Uterus (tissue), 3 donors: ENCODE measurements at regions not wholly inside any gene's neighbourhood (a gene's known extent, or its start where the extent isn't known, plus 50 kb on each side); places are given as distances from the start of the nearest gene placed in this dataset.

Source experiments
- DNase-seq, 2 donors: peaks; one replicate each; pipeline ENCODE4 v3.0.0-alpha.2; 2019 to 2020
- H3K27ac ChIP-seq, 2 donors: fragments of 200-600 bp; sonication (generic); 1 replicate in 1 of 2; 2 replicates in 1 of 2; pipeline ENCODE4 v1.5.1; 2016 to 2018
- H3K27me3 ChIP-seq, 2 donors: fragments of 200-600 bp; sonication (generic); one replicate each; pipeline ENCODE4 v1.5.1; 2018 to 2019; ENCODE audit warnings: control low read depth in 1 of 2
- H3K36me3 ChIP-seq, 2 donors: fragments of 200-600 bp; sonication (generic); one replicate each; pipeline ENCODE4 v1.5.1; 2019; ENCODE audit warnings: control low read depth in 1 of 2
- H3K4me1 ChIP-seq, 2 donors: fragments of 200-600 bp; sonication (generic); one replicate each; pipeline ENCODE4 v1.5.1; 2018 to 2019; ENCODE audit warnings: control low read depth in 1 of 2
- H3K4me3 ChIP-seq, 2 donors: fragments of 200-600 bp; sonication (generic); 1 replicate in 1 of 2; 2 replicates in 1 of 2; pipeline ENCODE4 v1.5.1; 2018 to 2019; ENCODE audit warnings: mild to moderate bottlenecking in 1 of 2
- H3K9me3 ChIP-seq, 2 donors: fragments of 200-600 bp; sonication (generic); one replicate each; pipeline ENCODE4 v1.5.1; 2019; ENCODE audit warnings: control low read depth in 1 of 2
- CTCF ChIP-seq, 4 experiments: fragments of 200-600 bp in 2 of 4; fragments of 450-650 bp in 2 of 4; sonication (generic) in 2 of 4; IDR thresholded peaks; one replicate each; pipeline ENCODE4 v1.5.1; 2016 to 2019; ENCODE audit warnings: antibody characterized with exemption in 4 of 4, mild to moderate bottlenecking in 2 of 4, moderate library complexity in 1 of 4
- POLR2A ChIP-seq, 2 donors: fragments of 450-650 bp; IDR thresholded peaks; one replicate each; pipeline ENCODE4 v1.6.1; 2016; ENCODE audit warnings: antibody characterized with exemption in 2 of 2, mild to moderate bottlenecking in 1 of 2, moderate library complexity in 1 of 2
- intact Hi-C: fragments of 100-400 bp; cut with DNase I; formaldehyde crosslinking; loops from one replicate; pipeline ENCODE4 v1.15.1; 2023; ENCODE audit warnings: low total_unique reads
- donor health status: DM: yes; HTN: yes; CAD: no.

- no peak for DNase-seq
- Histone ChIP-seq H3K4me3 (no peak overlapping the region), H3K4me1 (no peaks in the 10 kb centered on the region), H3K36me3 (no peaks in the 10 kb centered on the region), H3K9me3 (no peaks in the 10 kb centered on the region), H3K27me3 (no peaks in the 10 kb centered on the region), H3K27ac (no peak overlapping the region)
- TF ChIP-seq POLR2A (IDR thresholded peaks at IDR 0.05), result no peak
- intact Hi-C loops, result no loop called here
These were observed 532.8 kb upstream of the KLF4 start for GRCh38 chr9:108022246-108022935.

GRCh38 chr9:108021096-108021710 is 531.6 kb upstream of the KLF4 start:
- H3K4me1 ChIP-seq, result no peaks in the 10 kb centered on the region
- intact Hi-C loops, result no loop called here
- no peak overlapping the region for H3K27ac ChIP-seq
- H3K36me3 ChIP-seq, result no peaks in the 10 kb centered on the region
- no peak for DNase-seq
- H3K27me3 ChIP-seq, result no peaks in the 10 kb centered on the region
- H3K4me3 ChIP-seq, result no peak overlapping the region
- TF ChIP-seq CTCF (IDR thresholded peaks at IDR 0.05), result no peak
- no peak for TF ChIP-seq POLR2A (IDR thresholded peaks at IDR 0.05)
- no peaks in the 10 kb centered on the region for H3K9me3 ChIP-seq

DNA sequence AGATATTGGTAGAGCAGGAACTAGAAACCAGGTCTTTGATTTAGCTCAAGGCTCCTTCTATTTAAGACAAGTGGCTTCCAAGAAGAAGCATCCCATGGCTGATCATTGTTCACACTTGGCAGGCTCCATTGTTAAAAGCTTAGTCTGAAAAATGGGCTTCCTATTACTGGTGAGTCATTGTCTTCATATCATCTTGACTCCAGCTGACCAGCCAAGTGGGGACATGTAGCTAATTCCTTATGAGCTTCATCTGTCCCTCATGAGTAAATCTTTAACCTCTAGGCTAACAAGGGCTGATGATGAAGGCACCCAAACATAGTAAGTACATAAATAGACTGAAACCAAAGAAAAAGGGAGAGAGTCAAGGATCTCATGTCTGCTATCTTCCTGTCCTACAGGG is 530.3 kb upstream of the KLF4 start:
- no peak overlapping the region for H3K4me3 ChIP-seq
- H3K27ac ChIP-seq, result no peak overlapping the region
- no peaks in the 10 kb centered on the region for H3K9me3 ChIP-seq
- H3K27me3 ChIP-seq, result no peaks in the 10 kb centered on the region
- intact Hi-C loops, result no loop called here
- no peaks in the 10 kb centered on the region for H3K4me1 ChIP-seq
- no peak for TF ChIP-seq CTCF (IDR thresholded peaks at IDR 0.05)
- no peak for TF ChIP-seq POLR2A (IDR thresholded peaks at IDR 0.05)
- H3K36me3 ChIP-seq, result no peaks in the 10 kb centered on the region
- DNase-seq, result no peak

DNA sequence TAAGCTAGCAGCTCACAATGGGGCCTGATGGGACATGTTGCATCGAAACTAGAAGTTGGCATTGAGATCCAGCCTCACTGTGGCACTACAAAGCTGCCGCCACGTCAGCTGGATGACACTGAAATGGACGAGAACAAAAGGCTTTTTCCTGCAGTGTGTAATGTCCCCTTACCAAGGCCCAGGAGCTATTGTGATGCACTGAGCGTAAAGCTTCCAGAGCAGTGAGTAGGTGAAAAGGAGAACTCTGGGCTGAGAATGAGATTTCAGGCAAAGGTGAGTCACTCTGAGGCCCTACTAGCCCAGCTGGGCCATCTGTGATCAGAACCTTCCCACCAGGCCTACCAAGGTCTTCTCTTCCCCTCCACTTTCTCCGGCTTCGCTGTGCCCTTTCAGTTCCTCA is 528.1 kb upstream of the KLF4 start:
- intact Hi-C loops, result no loop called here
- Histone ChIP-seq H3K27ac (no peak overlapping the region), H3K4me3 (no peak overlapping the region), H3K9me3 (no peaks in the 10 kb centered on the region), H3K27me3 (no peaks in the 10 kb centered on the region), H3K36me3 (no peaks in the 10 kb centered on the region), H3K4me1 (no peaks in the 10 kb centered on the region)
- TF ChIP-seq POLR2A (IDR thresholded peaks at IDR 0.05) (no peak), CTCF (IDR thresholded peaks at IDR 0.05) (no peak)
- no peak for DNase-seq

DNA sequence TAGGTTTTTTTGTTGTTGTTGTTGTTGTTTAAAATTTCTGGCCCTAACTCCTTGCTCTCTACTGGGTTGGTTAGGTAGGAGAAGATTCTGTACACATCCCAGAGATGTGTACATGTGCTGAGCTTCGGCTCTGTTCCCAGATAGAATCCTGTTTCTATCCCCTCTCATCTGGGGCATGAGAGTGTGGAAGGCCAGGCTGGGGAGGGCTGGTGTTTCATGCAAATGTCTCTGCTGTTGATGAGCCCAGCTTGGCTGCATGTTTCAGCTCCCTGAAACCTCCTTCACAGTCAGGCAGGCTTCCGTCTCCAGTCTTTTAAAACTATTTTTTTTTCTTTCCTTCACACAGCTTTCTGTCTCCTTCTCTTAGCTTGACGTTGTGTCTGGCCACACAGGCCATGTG is 526.9 kb upstream of the KLF4 start:
- intact Hi-C loops, result no loop called here
- H3K9me3 ChIP-seq, result no peaks in the 10 kb centered on the region
- H3K27me3 ChIP-seq, result no peaks in the 10 kb centered on the region
- H3K4me1 ChIP-seq, result no peaks in the 10 kb centered on the region
- no peak overlapping the region for H3K4me3 ChIP-seq
- H3K27ac ChIP-seq, result no peak overlapping the region
- no peak for TF ChIP-seq POLR2A (IDR thresholded peaks at IDR 0.05)
- no peak for TF ChIP-seq CTCF (IDR thresholded peaks at IDR 0.05)
- no peak for DNase-seq
- no peaks in the 10 kb centered on the region for H3K36me3 ChIP-seq
